ENCODE measurements at regions not wholly inside any gene's neighbourhood (a gene's known extent, or its start where the extent isn't known, plus 50 kb on each side); places are given as distances from the start of the nearest gene placed in this dataset.

- no peak for DNase-seq
Observed at GRCh38 chr16:51705142-51705541, 554.1 kb upstream of the SALL1 start.

GRCh38 chr16:51701025-51701424, 550.0 kb upstream of the SALL1 start:
- no peak for DNase-seq

DNA sequence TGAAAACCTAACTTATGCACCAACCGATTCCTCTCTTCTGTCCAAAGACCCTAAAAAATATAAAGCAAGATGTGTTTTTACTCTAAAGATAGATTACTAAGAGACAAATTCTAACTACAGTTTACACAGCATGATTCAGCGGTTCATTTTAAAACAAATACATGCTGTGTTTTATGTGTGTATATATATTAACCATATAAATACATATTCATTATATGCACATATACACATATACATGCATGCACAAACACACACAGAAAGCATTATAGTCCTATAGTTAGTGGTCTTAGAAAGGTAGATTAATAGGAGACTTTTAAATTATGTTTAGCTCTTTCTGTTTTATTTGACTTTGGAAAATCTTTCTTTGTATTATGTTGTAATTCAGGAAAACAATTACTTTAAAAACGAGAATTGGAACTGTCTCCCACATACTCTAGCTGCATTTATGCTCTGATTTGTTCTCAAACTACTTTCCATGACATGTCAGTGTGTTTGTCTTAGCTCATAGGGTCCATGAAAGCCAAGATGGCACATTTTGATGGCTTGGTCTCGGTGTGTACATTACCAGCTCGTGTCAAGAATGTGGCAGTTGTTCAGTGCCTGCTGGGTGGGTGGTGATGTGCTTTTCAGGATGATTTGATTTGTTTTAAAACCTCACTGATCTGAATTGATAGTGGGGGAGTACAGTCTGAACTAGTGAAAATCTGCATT, 548.8 kb upstream of the SALL1 start:
- no peak for DNase-seq

DNA sequence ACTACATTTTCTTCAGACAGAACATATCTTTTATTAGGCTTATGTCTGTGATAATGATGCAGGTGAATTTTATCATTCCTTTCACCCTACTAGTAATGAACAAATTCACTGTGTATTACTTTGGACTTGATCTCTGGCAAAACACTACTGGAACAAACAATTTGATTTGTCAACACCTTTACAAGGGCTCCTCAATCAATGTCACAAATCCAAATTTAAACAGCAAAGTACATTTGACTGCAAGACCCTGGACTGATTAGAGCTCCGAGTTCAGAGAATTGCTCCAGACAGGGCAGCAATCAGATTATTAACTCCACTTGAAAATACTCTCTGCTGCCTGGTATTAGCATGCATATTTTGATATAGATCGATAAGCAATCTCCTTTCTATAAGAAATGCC, 547.6 kb upstream of the SALL1 start:
- DNase-seq: no peak

DNA sequence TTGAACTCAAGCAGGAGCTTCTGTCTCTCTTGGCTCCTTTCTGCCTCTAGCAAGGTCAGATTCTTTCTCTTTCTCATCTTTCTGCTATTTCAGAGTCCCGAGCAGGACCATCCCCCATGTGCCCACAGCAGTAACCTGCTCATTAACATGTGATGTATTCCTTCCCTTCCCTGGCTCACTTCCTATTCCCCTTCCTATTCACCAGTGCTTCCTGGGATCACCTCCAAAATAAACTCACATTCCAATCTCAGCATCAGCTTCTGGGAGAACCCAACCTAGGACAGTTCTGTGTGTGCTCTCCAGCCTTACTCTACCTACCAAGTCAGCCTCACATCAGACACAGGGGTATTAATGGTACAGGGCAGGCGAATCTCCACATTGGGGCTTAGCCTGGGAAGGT, 546.4 kb upstream of the SALL1 start:
- no peak for DNase-seq

GRCh38 chr16:51696376-51696775, 545.3 kb upstream of the SALL1 start:
- DNase-seq: no peak

DNA sequence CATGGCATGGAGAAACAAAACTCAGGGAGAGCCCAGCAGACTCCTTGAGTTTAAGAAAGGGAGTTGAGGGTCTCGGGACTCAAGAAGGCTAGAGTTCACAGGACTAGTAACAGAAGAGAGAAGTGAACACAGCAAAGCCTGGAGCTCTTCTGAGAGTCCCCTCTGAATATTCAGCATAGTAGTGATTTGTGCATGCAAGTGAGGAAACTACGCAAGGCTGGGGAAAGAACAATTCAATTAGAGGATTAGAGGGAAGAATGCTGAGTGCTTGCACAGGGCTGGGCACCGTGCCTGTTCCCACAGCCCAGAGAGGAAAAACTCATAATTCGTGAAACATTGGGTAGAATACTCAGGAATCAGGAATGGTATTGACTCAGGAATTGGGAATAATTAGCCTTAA, 540.0 kb upstream of the SALL1 start:
- no peak for DNase-seq

DNA sequence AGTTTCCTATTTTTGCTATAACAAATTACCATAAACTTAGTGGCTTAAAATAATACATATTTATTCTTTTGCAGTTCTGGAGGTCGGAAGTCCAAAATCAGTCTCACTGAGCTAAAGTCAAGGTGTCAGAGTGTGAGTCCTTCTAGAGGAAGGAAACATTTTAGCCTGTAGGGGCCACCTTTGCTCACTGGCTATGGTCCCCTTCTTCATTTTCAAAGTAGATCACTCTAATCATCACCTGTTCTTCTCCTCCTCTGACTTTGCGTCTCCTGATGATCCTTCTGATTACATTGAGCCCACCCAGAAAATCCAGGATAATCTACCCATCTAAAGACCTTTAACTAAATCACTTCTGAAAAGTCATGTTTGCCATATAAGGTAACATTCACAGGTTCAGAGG, 534.4 kb upstream of the SALL1 start:
- no peak for DNase-seq

GRCh38 chr16:51683882-51684281, 532.8 kb upstream of the SALL1 start:
- DNase-seq: no peak

- no peak for DNase-seq
Observed at GRCh38 chr16:51682905-51683304, 531.8 kb upstream of the SALL1 start.

- DNase-seq: no peak
Observed at GRCh38 chr16:51674615-51675014, 523.5 kb upstream of the SALL1 start.

DNA sequence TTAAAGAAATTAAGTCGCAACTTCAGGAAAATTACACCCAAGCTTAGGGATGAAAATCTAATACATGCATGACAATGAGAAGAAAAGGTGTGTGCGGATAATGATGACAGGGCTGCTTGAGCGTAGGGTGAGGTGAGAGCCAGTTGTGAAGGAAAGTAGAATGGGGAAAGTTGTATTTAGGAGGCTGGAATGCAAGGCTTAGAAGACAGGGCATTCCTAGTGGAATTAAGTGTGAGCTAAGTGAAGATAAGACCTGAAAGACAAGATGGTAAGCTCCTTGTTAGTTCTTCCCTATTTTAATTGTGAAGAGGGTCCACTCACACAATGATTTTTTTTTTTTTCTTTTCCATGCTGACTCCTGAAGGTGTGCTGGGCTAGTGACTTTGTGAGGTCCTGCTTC, 519.5 kb upstream of the SALL1 start:
- DNase-seq: no peak

DNA sequence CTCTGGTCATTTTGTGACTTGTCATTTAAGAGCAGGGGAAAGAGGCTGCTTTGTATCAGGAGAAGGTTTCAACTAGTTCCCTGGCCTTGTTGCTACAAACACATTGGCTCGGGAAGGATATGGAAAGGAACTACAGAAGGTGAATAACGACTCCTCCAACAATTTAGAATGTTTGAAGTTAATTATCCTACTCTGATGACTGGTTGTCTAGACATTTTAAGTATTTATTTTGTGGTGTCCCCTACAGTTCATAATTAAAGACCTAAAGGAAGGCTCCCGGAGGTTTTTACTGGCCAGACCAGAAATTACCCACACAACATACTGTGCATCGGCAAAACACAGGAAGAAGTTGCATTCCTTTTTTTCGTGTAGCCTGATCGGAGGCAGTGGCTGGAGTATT, 515.8 kb upstream of the SALL1 start:
- DNase-seq: no peak

- no peak for DNase-seq
Observed at GRCh38 chr16:51666074-51666473, 515.0 kb upstream of the SALL1 start.

DNA sequence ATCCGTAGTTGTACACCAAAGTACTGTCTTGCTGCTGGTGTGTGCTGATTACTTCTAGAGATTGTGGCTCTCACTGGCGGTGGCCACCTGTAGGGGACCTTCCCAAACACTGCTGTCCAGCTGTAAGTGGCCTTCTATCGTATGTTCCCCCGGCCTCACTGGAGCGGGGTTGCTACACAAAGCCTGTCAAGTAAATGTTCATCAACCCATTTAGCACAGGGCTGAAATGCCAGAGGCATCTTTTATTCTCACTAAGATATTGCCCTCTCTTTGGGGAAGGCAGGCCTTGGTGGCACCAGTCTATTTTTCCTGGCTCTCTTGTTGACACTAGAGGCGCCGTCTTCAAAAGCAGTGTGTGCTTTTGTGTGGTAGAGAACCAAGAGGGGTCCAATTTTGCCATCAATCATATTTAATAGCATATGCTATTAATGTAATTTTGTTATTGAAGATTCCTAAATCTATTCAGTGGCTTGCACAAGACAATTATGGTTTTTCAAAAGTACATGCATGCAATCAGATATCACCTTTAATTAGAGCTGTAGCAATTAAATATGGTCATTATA, 514.4 kb upstream of the SALL1 start:
- DNase-seq: no peak

GRCh38 chr16:51658531-51658930, 507.5 kb upstream of the SALL1 start:
- DNase-seq: no peak

GRCh38 chr16:51657848-51658247, 506.8 kb upstream of the SALL1 start:
- DNase-seq: no peak

- no peak for DNase-seq
Observed at GRCh38 chr16:51655249-51655648, 504.2 kb upstream of the SALL1 start.

DNA sequence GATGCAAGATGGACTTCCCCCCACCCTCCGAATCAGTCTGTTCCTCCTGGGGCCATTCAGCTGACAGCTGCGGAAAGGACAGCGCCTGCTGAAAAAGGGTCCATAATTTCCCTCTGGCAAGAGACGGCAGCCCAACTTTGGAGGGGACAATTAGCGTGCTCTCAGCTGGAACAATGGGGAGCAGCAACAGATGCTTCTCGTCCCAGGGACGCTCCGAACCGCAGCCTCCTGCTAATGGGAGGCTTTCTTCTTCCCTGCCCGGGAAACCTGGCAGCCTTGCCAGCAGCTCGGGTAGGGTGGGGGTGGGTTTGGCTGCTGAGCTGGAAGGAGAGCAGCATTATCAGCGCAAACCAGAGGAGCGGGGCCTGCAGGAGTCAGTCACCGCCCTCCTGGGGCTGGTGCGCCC, 500.0 kb upstream of the SALL1 start:
- DNase-seq: no peak

- DNase-seq: no peak
Observed at GRCh38 chr16:51649631-51650030, 498.6 kb upstream of the SALL1 start.

GRCh38 chr16:51648526-51648925, 497.5 kb upstream of the SALL1 start:
- DNase-seq: no peak

DNA sequence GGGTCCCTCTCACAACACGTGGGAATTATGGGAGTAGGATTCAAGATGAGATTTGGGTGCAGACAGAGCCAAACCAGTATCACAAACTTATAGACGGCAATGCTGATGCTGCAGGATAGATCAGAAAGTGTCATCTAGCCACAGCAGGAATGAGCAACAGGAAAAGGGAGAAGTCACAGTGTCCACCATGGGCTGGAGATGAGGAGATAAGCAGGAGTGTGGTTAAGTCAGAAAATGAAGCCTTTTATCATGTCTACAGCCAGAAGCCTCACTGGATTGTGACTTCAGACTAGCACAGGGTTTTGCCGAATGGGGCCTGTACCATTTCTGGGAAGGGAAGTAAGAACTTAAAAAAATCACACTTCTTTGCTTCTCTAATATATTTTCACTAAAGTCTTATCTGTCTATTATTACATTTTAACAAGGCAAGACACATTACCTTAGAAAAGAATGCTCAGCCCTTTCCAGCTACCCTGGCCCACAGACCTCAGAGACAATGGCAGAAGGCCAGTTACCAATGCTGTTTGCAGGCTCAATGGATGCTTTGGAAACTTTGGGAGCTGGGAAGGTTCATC, 490.2 kb upstream of the SALL1 start:
- no peak for DNase-seq

DNA sequence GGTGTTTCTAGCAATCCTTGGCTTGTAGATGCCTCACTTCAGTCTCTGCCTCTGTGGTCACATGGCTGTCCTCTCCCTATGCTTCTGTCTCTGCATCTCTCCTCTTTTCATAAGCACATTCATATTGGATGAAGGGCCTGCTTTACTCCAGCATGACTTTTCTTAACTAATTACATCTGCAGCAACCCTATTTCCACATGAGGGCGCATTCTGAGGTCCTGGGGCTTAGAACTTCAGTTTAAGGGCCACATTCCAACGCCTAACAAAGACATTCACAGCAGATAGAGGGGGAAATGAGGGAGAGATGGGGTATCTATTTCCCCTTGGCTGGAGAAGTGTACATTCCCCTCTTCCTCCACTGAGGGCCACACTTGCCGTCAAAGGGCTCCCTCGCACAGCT, 489.1 kb upstream of the SALL1 start:
- no peak for DNase-seq

DNA sequence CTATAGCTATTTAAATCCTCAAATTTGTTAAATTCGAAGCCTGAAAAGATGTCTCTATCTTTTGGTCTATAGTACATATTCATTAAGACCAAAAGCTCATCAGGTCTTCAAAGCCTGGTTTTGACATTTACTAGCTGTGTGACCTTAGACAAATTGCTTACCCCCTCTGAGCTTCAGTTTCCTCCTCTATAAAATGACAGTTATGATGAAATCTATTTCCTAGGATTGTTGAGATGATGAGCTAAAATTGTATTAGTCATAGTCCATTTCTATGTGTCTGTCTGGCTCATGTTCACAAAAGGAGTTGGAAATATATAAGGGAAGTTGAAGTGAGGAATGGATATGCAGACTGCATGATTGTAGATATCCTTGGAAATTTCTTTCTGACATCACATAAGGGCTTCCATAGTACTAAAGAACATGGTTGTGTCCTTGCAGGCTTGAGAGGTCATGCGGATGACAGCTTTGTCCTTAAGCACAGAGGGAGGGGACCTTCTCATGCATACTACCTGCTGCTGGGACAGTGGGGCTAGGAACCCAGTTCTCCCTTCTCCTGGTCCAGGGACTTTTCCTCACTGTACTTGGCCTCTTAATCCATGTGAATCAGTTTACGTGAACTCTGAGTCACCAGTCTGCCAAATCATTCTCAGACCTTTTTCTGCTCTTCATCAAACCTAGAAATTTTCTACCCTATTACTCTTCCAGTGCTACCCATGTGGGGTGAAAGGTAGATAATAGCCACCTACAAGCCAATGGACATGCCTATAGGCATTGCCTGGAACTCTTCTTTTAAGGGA, 487.5 kb upstream of the SALL1 start:
- no peak for DNase-seq
